ENCODE measurements at regions not wholly inside any gene's neighbourhood (a gene's known extent, or its start where the extent isn't known, plus 50 kb on each side); places are given as distances from the start of the nearest gene placed in this dataset.

GRCh38 chrX:14194711-14195110, 165.0 kb upstream of the GEMIN8 start:
- no peak for FAIRE-seq
- DNase-seq (ENCODE audit: insufficient read length, low spot score): no peak

- DNase-seq (ENCODE audit: insufficient read length, low spot score) (no peak), FAIRE-seq (no peak)
Measured at GRCh38 chrX:14193547-14193946, 163.9 kb upstream of the GEMIN8 start.

- DNase-seq (ENCODE audit: insufficient read length, low spot score) (no peak), FAIRE-seq (no peak)
Measured at GRCh38 chrX:14173873-14174272, 144.2 kb upstream of the GEMIN8 start.

GRCh38 chrX:14164828-14165227, 135.1 kb upstream of the GEMIN8 start:
- no peak for FAIRE-seq
- DNase-seq (ENCODE audit: insufficient read length, low spot score): no peak

GRCh38 chrX:14125462-14125861, 95.8 kb upstream of the GEMIN8 start:
- DNase-seq (ENCODE audit: insufficient read length, low spot score) (no peak), FAIRE-seq (no peak)

GRCh38 chrX:14124562-14124961, 94.9 kb upstream of the GEMIN8 start:
- FAIRE-seq: no peak

GRCh38 chrX:14095702-14096101, 66.0 kb upstream of the GEMIN8 start:
- peak; percentile 3 for DNase-seq (ENCODE audit: insufficient read length, low spot score)
- FAIRE-seq: peak; percentile 81

More at GRCh38 chrX:14124562-14124961, 94.9 kb upstream of the GEMIN8 start:
- DNase-seq (ENCODE audit: insufficient read length, low spot score): no peak

GRCh38 chrX:14094191-14094590, 64.5 kb upstream of the GEMIN8 start:
- DNase-seq (ENCODE audit: insufficient read length, low spot score) (no peak), FAIRE-seq (no peak)

- no peak for FAIRE-seq
Measured at GRCh38 chrX:14084466-14084865, 54.8 kb upstream of the GEMIN8 start.

GRCh38 chrX:14083783-14084182, 54.1 kb upstream of the GEMIN8 start:
- FAIRE-seq: no peak
- DNase-seq (ENCODE audit: insufficient read length, low spot score): no peak

More at GRCh38 chrX:14084466-14084865, 54.8 kb upstream of the GEMIN8 start:
- no peak for DNase-seq (ENCODE audit: insufficient read length, low spot score)

GRCh38 chrX:14079891-14080430, 50.3 kb upstream of the GEMIN8 start:
- DNase-seq (ENCODE audit: insufficient read length, low spot score) (no peak), FAIRE-seq (no peak)

Measured in GM19239 (cell line).